AG04449 (cell line): ENCODE measurements at regions not wholly inside any gene's neighbourhood (a gene's known extent, or its start where the extent isn't known, plus 50 kb on each side); places are given as distances from the start of the nearest gene placed in this dataset.

Experiments
- CTCF ChIA-PET: fragments of 350-600 bp; formaldehyde crosslinking; extraction: SDS; loops from one replicate; lab custom pipeline; 2021; ENCODE audit warnings: antibody characterized with exemption; lab: Yijun Ruan, JAX
- POLR2A ChIA-PET: fragments of 400-600, 350-600 bp; formaldehyde crosslinking; extraction: SDS; loops from one replicate; lab custom pipeline; 2020; ENCODE audit warnings: antibody characterized with exemption, inconsistent platforms; lab: Yijun Ruan, JAX
- DNase-seq: peaks from one replicate; pipeline ENCODE4 v3.0.0-alpha.2; 2010; ENCODE audit warnings: low read depth, low spot score
- H3K4me3 ChIP-seq: 2 replicates; pipeline ENCODE4 v1.5.1; 2011; ENCODE audit warnings: low read depth, mild to moderate bottlenecking, control low read depth, low read length
- TF ChIP-seq, protein P1 (sequence below): IDR thresholded peaks from one replicate; pipeline ENCODE4 v1.5.1; 2011; ENCODE audit warnings: mild to moderate bottlenecking, moderate library complexity, low read length, control low read depth, inconsistent platforms; ENCODE audit not compliant: insufficient read depth; ENCODE audit errors: missing control alignments

DNA sequence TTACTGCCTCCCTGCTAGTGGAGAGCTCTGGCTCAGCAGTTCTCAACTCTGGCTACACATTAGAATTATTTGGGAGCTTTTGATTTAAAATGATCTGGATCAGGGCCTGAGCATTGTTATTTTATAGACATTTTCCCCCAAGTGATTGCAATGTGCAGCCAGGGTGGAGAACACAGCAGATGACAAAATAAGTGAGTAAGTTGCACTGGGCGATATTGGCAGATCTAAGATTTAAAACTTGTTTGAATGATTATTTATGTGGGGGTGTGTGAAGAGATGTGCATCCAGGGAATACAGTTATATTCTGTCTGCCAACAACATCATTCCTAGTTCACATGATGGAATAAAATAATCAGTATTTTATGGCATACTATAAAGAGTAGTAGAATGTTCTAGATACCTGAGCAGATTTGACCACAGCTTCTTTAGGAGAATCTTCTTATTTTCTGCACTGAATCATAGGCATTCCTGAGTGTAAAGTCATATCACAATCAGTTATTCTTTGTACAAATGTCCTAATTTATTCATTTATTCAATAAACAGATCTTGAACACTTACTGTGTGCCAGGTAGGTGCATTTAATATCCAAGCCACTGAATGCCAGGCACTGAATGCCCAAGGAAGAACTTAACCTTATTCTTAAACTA is 123.9 kb downstream of the UCHL1 start:
- DNase-seq: no peak
- TF ChIP-seq, protein P1, sequence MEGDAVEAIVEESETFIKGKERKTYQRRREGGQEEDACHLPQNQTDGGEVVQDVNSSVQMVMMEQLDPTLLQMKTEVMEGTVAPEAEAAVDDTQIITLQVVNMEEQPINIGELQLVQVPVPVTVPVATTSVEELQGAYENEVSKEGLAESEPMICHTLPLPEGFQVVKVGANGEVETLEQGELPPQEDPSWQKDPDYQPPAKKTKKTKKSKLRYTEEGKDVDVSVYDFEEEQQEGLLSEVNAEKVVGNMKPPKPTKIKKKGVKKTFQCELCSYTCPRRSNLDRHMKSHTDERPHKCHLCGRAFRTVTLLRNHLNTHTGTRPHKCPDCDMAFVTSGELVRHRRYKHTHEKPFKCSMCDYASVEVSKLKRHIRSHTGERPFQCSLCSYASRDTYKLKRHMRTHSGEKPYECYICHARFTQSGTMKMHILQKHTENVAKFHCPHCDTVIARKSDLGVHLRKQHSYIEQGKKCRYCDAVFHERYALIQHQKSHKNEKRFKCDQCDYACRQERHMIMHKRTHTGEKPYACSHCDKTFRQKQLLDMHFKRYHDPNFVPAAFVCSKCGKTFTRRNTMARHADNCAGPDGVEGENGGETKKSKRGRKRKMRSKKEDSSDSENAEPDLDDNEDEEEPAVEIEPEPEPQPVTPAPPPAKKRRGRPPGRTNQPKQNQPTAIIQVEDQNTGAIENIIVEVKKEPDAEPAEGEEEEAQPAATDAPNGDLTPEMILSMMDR: no peak
- CTCF ChIA-PET: no interaction called here
- no peak overlapping the region for H3K4me3 ChIP-seq
- POLR2A ChIA-PET: no interaction called here

DNA sequence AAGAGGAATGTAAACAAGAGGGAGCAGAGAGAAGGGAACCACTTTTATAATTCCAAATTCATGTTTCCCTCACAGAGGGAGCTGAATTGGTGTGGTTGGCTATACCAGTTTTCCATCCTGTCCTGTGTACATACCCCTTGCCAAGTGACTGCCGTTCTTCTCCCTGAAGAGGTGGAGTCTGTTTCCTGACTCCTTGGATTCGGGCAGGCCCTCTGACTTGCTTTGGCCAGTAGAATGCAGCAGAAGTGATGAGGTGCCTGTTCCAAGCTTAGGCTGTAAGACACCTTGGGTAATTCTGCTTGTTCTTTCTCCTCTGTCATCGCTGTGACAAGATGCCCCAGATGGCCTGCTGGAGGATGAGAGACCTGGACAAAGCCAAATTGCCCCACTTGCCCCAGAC is 124.7 kb downstream of the UCHL1 start:
- no peak overlapping the region for H3K4me3 ChIP-seq
- no peak for DNase-seq
- ChIA-PET CTCF (no interaction called here), POLR2A (no interaction called here)
- TF ChIP-seq, protein P1: no peak

DNA sequence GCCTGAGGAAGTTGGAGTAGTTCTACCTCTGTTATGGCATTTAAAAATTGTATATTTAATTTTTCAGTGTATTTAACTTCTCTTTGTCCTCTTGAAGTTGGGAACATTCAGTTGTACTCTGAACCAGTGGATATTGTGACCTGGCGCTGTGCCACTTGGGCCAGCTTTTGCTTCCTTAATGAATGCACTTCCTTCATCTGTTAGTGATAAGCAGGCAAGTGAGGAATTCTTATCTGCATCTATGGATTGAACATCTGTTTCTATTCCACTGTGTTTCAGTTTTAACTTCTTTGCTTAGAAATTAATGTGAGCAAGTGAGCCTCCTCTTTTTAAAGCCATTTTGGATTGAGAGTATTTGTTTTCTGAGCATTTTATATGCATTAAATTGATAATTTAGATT is 128.3 kb downstream of the UCHL1 start:
- no peak overlapping the region for H3K4me3 ChIP-seq
- TF ChIP-seq, protein P1: no peak
- ChIA-PET CTCF (no interaction called here), POLR2A (no interaction called here)
- DNase-seq: no peak

DNA sequence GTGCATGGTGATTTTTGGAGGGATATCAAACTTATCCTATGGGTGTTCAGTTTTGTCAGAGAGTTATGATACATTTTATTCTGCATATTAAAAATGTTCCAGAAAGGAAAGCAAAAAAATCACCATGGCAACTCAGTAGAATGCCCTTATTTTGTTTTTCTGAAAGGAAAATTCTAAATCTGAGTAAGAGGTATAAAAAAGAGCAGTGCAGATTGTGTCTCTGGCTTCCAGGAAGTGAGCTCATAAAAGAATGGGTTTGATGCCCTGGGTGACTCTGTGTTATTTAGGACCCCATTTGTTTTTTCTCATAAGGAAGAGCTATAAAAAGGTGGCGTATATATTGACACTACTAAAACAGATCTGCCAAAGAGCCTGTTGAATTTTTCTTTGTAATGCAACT is 128.8 kb downstream of the UCHL1 start:
- no peak overlapping the region for H3K4me3 ChIP-seq
- ChIA-PET POLR2A (no interaction called here), CTCF (no interaction called here)
- DNase-seq: no peak
- TF ChIP-seq, protein P1: no peak

DNA sequence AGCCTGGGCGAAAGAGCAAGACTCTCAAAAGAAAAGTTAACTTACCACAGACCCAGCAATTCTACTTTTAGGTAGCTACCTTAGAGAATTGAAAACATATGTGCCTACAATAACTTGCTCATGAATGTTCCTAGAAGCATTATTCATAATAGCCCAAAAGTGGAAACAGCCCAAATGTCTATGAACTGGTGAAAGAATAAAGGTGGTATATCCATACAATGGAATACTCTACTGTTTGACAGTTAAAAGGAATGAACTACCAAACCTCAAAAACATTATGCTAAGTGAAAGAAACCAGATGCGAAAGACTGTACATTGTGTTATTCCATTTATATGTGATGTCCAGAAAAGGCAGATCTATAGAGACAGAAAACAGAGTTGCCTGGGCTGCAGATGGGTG is 131.4 kb downstream of the UCHL1 start:
- no peak for DNase-seq
- CTCF ChIA-PET: no interaction called here
- POLR2A ChIA-PET: no interaction called here
- H3K4me3 ChIP-seq: no peak overlapping the region
- TF ChIP-seq, protein P1: no peak

DNA sequence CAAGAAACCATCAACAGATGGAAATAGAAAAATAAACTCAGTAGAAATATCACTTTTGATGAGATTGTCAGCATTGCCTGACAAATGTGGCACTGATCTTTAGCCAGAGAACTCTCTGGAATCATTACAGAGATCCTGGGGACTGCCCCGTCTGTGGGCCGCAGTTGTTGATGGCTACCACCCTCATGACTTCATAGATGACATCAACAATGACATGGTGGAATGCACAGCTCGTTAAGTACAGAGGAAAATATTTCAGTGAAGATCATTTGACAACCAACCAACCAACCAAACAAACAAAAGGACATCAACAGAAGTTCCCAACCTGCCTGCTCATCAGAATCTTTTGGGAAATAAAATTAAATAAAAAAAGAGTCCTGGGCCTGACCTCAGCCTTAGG is 132.6 kb downstream of the UCHL1 start:
- POLR2A ChIA-PET: no interaction called here
- CTCF ChIA-PET: no interaction called here
- TF ChIP-seq, protein P1: no peak
- no peak for DNase-seq
- H3K4me3 ChIP-seq: no peak overlapping the region
